Transverse colon (tissue), 4 donors: ENCODE measurements at regions not wholly inside any gene's neighbourhood (a gene's known extent, or its start where the extent isn't known, plus 50 kb on each side); places are given as distances from the start of the nearest gene placed in this dataset.

Source experiments
- POLR2AphosphoS5 ChIP-seq, 3 donors: sonication (generic); formaldehyde crosslinking; IDR thresholded peaks; one replicate each; pipeline ENCODE4 v1.6.1; 2016; ENCODE audit warnings: antibody characterized with exemption in 3 of 3
- TF ChIP-seq, protein P1 (sequence below), 5 experiments: fragments of 200-600 bp in 3 of 5; fragments of 450-650 bp in 2 of 5; sonication (generic) in 3 of 5; IDR thresholded peaks; 1 replicate in 2 of 5; 2 replicates in 3 of 5; pipeline ENCODE4 v1.5.1; 2016 to 2017; ENCODE audit warnings: antibody characterized with exemption in 5 of 5, inconsistent platforms in 3 of 5, mild to moderate bottlenecking in 2 of 5, moderate library complexity in 1 of 5

DNA sequence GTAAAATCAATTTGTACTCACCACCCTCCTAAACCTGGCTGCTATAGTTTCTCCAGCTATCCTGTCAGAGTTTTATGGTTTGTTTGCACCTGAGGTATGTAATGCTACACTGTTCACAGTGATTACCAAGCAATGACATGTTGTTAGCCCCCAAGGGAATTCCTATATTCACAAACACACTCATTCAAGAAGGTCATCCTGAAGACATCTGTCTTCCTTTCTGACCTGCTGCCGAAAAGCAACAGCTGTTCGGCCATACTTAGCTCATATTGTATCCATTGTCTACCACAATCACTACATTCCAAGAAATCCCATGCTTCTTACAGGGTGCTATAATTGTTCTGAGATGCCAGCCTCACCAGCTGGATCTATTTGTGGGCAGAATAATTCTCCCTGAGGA, 160.1 kb upstream of the GYPA start:
- TF ChIP-seq, protein P1, sequence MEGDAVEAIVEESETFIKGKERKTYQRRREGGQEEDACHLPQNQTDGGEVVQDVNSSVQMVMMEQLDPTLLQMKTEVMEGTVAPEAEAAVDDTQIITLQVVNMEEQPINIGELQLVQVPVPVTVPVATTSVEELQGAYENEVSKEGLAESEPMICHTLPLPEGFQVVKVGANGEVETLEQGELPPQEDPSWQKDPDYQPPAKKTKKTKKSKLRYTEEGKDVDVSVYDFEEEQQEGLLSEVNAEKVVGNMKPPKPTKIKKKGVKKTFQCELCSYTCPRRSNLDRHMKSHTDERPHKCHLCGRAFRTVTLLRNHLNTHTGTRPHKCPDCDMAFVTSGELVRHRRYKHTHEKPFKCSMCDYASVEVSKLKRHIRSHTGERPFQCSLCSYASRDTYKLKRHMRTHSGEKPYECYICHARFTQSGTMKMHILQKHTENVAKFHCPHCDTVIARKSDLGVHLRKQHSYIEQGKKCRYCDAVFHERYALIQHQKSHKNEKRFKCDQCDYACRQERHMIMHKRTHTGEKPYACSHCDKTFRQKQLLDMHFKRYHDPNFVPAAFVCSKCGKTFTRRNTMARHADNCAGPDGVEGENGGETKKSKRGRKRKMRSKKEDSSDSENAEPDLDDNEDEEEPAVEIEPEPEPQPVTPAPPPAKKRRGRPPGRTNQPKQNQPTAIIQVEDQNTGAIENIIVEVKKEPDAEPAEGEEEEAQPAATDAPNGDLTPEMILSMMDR (IDR thresholded peaks at IDR 0.05): no peak
- TF ChIP-seq POLR2AphosphoS5 (IDR thresholded peaks at IDR 0.05): no peak
